GM19240 (cell line): ENCODE measurements at regions not wholly inside any gene's neighbourhood (a gene's known extent, or its start where the extent isn't known, plus 50 kb on each side); places are given as distances from the start of the nearest gene placed in this dataset.
"Not testable (repeated sequence)": the region's sequence is repeated elsewhere in the genome, so short reads cannot be mapped to it uniquely, and the experiment has no call there.

Source experiments
- DNase-seq: peaks from one replicate; pipeline ENCODE4 v3.0.0; 2011; ENCODE audit warnings: low spot score; ENCODE audit not compliant: insufficient read length

GRCh38 chr9:32177396-32177795, 207.0 kb upstream of the ACO1 start:
- no peak for DNase-seq

- DNase-seq = no peak
Measured at GRCh38 chr9:32180597-32180996, 203.8 kb upstream of the ACO1 start.

- no peak for DNase-seq
Measured at GRCh38 chr9:32200241-32200640, 184.2 kb upstream of the ACO1 start.

GRCh38 chr9:32200896-32201295, 183.5 kb upstream of the ACO1 start:
- DNase-seq = no peak

DNA sequence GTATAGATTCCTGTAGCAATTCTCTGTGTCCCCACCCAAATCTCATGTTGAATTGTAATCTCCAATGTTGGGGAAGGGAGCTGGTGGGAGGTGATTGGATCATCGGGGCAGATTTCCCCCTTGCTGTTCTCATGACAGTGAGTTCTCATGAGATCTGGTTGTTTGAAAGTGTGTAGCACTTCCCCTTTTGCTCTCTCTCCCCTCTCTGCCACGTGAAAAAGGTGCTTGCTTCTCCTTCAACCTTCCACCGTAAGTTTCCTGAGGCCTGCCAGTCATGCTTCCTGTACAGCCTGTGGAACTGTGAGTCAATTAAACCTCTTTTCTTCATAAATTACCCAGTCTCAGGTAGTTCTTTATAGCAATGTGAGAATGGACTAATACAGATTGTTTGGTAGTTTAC, 175.3 kb upstream of the ACO1 start:
- not testable (repeated sequence) for DNase-seq

- DNase-seq = no peak
Measured at GRCh38 chr9:32218100-32218767, 166.2 kb upstream of the ACO1 start.

GRCh38 chr9:32220750-32221149, 163.7 kb upstream of the ACO1 start:
- no peak for DNase-seq

DNA sequence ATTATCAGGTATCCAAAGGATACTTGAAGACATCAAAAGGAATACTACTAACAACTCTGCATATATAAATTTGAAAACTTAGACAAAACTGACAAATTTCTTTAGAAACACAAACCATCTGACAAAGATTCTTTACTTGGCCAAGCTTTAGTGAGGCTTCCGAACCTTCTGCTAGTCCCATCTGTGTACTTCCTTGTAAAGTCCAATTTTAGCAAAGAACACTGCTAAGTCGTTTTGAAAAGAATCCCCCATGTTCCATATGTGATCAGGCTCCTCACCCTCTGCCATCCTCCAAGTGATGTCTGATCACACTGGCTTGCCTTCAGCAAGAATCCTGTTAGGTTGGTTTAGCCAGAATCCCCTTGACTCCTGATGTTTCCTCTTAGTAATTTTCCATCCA, 150.0 kb upstream of the ACO1 start:
- no peak for DNase-seq

DNA sequence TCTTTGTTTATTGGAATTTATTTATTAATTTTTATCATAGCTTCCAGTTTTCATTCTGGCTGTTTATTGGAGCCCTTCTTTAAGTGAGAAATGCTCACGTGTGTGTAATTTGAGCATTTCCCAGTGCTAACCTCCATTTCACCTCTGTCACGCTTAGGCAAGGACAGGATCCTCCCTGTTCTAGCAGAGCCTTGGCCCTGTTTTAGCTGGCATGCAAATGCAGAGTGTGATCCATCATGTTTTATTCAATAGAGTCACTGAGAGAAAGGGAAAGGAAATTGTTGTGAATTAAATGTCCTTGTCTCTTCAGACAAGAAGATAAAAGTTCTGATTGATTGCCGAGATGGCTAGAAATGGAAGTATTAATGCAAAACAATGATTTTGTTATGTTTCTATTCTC, 137.3 kb upstream of the ACO1 start:
- no peak for DNase-seq

- DNase-seq = no peak
Measured at GRCh38 chr9:32248189-32248712, 136.2 kb upstream of the ACO1 start.

- no peak for DNase-seq
Measured at GRCh38 chr9:32251539-32251938, 132.9 kb upstream of the ACO1 start.

DNA sequence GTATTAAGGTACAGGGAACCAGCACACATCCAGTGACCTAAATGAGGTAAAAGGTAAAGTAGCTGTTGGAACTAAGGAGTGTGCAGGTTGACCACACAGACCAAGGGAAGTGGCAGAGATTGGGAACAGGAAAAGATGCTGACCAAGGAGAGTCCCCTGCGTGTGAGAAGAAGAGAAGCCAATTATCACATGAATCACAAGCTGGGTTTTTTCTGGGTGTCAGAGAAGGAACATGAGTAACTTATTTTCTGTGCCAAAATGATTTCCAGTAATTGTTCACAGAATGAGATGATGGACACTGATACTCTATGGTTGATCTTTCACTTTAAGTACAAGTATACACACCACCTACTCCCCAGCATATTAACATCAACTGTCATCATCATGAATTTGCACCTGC, 130.7 kb upstream of the ACO1 start:
- DNase-seq = no peak

- DNase-seq = no peak
Measured at GRCh38 chr9:32255026-32255425, 129.4 kb upstream of the ACO1 start.

- DNase-seq = no peak
Measured at GRCh38 chr9:32258482-32258881, 126.0 kb upstream of the ACO1 start.

DNA sequence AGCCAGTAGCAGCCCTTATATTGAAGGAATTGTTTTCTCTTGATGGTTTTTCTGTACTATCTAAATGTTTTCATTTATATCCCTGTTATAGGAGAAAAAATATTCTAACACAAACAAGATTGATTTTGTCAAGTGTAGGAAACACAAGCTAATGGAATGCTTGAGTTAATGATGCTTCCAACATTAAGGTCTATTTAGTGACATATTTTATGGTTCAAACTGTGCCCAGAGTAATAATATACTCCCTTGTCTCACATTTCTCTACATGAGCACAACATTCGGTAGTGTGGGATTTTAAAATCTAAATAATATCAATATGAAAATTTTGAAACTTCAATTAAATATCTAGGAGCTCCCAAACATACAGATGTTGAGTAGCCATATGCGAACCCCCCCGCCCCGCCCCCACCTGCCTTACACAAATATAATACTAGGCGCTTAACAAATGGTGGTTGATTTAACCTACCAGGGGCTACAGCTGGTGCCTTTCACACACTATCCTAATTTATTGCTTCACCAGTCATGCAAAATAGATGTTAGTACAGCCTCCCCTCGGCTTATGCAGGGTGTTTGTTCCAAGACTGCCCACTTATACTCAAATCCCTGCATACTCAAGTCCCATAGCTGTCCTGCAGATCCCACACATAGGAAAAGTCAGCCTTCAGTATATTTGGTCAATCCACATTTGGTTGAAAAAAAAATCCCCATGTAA, 124.1 kb upstream of the ACO1 start:
- no peak for DNase-seq

DNA sequence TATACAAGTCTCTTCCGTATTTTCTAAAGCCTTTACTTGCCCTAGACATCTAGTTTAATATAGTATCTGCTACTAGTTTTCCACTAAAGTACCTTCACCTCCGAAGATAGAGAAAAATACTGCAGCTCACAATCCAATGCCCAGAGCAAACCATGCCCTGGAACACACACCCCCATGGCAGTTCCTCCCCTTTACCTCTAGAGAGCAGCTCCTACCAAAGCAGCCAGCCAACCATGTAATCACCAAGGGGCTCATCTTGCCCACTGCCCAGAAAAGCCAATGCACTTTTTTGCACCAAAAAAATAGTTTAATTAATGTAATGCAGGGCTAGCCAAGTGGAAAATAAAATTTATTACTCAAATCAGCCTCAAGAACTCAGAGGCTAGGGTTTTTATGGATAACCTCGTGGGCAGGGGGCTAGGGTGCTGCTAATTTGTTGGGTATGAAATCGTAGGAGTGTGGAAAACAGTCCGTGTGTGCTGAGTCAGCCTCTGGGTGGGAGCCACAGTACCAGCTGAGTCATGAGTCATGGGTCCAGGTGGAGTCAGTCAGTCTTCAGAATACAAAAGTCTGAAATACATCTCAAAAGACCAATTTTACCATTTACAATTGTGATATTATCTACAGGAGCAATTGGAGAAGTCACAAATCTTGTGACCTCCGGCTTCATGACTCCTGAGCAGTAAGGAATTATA, 120.1 kb upstream of the ACO1 start:
- DNase-seq = no peak

DNA sequence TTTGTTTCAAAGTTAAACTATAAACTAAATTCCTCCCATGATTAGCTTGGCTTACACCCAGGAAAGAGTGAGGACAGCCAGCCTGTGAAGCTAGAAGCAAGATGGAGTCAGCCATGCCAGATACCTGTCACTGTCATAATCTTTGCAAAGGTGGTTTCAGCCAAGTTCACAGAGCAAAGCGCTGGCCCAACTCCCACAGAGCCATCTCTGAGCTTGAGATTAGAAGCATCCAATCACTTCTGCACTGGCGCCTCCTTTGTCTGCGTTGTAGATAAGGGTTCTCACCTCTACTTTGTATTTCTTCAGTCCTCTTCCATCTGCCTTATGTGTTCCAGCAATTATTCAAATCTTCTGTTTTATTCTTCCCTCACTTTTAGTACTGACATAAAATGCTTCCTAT, 119.4 kb upstream of the ACO1 start:
- DNase-seq = no peak

- no peak for DNase-seq
Measured at GRCh38 chr9:32278991-32279390, 105.5 kb upstream of the ACO1 start.

GRCh38 chr9:32289756-32290155, 94.7 kb upstream of the ACO1 start:
- DNase-seq = no peak

DNA sequence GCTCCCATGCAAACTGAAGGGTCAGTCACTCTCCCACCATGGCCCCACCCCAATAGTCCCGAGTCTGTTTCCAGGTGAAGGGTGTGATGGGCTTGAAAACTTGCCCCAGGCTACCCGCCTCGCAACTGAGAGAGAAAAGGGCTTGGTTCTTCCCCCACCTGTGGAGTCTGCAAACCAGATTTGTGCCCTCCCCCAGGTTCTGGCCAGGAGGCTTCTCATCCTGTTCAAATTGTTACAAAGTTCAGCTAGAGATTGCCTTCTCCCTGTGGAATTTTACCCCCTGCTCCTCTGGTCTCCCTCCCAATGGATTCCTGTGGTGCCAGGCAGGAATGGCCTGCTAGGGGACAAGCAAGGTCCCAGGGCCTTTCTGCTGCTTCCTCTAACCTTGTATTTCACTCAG, 93.1 kb upstream of the ACO1 start:
- DNase-seq = no peak

- DNase-seq = no peak
Measured at GRCh38 chr9:32292611-32293010, 91.8 kb upstream of the ACO1 start.

GRCh38 chr9:32293091-32293490, 91.4 kb upstream of the ACO1 start:
- no peak for DNase-seq
